SK-N-SH treated with all-trans-retinoic acid at 6 μM for 48 hours (cell line): ENCODE measurements at regions not wholly inside any gene's neighbourhood (a gene's known extent, or its start where the extent isn't known, plus 50 kb on each side); places are given as distances from the start of the nearest gene placed in this dataset.

Source experiments
- ESRRG ChIP-seq: fragments of 250-450 bp; sonication (Bioruptor Pico); IDR thresholded peaks from 2 replicates; pipeline ENCODE4 v1.6.1; 2021; ENCODE audit warnings: mild to moderate bottlenecking
- ISL1 ChIP-seq: fragments of 250-450 bp; sonication (Bioruptor Pico); IDR thresholded peaks from 2 replicates; pipeline ENCODE4 v2.1.2; 2022; ENCODE audit warnings: mild to moderate bottlenecking, moderate library complexity
- PATZ1 ChIP-seq: fragments of 250-450 bp; sonication (Bioruptor Pico); IDR thresholded peaks from 2 replicates; pipeline ENCODE4 v1.8.0; 2020; ENCODE audit warnings: mild to moderate bottlenecking, moderate library complexity, borderline replicate concordance
- TCF4 ChIP-seq: fragments of 250-450 bp; sonication (Bioruptor Pico); IDR thresholded peaks from 2 replicates; pipeline ENCODE4 v1.8.0; 2021; ENCODE audit warnings: mild to moderate bottlenecking, moderate library complexity, borderline replicate concordance

GRCh38 chr16:13858873-13859580, 60.9 kb upstream of the ERCC4 start:
- TF ChIP-seq PATZ1 (CRISPR knock-in tag): no peak
- TF ChIP-seq TCF4 (CRISPR knock-in tag): no peak
- no peak for TF ChIP-seq ISL1 (CRISPR knock-in tag)
- no peak for TF ChIP-seq ESRRG (CRISPR knock-in tag)
